Lower leg skin (tissue), 4 donors: ENCODE measurements at regions not wholly inside any gene's neighbourhood (a gene's known extent, or its start where the extent isn't known, plus 50 kb on each side); places are given as distances from the start of the nearest gene placed in this dataset.

ENCODE experiments used
- DNase-seq, 2 donors: peaks; one replicate each; pipeline ENCODE4 v3.0.0-alpha.2; 2019; ENCODE audit warnings: low spot score in 2 of 2
- H3K4me3 ChIP-seq: fragments of 200-600 bp; sonication (generic); 2 replicates; pipeline ENCODE4 v1.5.1; 2017; ENCODE audit warnings: mild to moderate bottlenecking, low read depth; ENCODE audit not compliant: poor library complexity, severe bottlenecking
- POLR2A ChIP-seq, 2 donors: fragments of 450-650 bp; IDR thresholded peaks; one replicate each; pipeline ENCODE4 v1.6.1; 2016 to 2017; ENCODE audit warnings: antibody characterized with exemption in 2 of 2, mild to moderate bottlenecking in 1 of 2, moderate library complexity in 1 of 2
- WGBS, 2 donors: methylation state at CpG; one replicate each; pipeline ENCODE4 v1.1.5; 2018; 5-methylcytosine and 5-hydroxymethylcytosine counted together
- intact Hi-C: fragments of 100-400 bp; cut with DNase I; formaldehyde crosslinking; loops from one replicate; pipeline ENCODE4 v1.15.0; 2023; ENCODE audit warnings: low total_unique reads
- TF ChIP-seq, protein P1 (sequence below), 3 donors: fragments of 450-650 bp; IDR thresholded peaks; one replicate each; pipeline ENCODE4 v1.5.1; 2016; ENCODE audit warnings: antibody characterized with exemption in 3 of 3, mild to moderate bottlenecking in 3 of 3, moderate library complexity in 2 of 3

DNA sequence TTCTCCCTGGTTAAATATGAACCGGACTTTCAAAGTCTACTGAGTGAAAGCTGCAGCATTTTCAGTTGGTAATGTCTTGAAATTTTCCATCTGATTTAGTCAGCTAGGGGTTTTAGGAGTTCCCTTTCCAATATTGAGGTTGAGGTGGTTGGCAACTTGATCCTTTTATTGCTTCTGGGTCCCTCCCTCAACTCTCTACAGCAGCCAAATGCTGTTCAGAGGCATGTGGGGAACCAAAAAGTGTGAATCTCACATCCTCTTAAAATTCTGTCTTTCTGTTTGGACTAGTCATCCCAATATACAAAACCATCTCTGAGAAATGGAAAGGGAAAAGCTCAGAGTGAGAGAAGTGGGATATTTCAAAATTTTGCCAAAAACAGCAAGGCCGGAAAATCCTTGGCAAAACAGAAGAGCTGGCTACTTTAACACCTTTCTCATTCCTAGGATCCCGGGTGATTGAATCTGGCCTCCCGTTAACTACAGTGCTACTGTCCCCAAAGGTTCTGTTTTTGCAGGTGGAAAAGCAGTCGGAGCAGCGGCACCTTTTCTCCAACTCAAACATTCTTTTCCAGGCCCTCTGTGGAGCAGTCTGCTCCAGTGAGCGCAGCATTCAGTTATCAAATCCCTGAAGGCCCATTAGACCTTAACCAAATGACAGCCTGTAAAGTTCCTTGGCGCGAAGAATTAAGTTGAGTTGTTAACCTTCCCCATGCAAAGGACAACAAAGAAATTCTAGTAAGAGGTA, 345.9 kb upstream of the NUDT12 start:
- TF ChIP-seq, protein P1, sequence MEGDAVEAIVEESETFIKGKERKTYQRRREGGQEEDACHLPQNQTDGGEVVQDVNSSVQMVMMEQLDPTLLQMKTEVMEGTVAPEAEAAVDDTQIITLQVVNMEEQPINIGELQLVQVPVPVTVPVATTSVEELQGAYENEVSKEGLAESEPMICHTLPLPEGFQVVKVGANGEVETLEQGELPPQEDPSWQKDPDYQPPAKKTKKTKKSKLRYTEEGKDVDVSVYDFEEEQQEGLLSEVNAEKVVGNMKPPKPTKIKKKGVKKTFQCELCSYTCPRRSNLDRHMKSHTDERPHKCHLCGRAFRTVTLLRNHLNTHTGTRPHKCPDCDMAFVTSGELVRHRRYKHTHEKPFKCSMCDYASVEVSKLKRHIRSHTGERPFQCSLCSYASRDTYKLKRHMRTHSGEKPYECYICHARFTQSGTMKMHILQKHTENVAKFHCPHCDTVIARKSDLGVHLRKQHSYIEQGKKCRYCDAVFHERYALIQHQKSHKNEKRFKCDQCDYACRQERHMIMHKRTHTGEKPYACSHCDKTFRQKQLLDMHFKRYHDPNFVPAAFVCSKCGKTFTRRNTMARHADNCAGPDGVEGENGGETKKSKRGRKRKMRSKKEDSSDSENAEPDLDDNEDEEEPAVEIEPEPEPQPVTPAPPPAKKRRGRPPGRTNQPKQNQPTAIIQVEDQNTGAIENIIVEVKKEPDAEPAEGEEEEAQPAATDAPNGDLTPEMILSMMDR (IDR thresholded peaks at IDR 0.05), result no peak
- TF ChIP-seq POLR2A (IDR thresholded peaks at IDR 0.05), result no peak
- no peak for DNase-seq
- 70 to 74% methylated on average over 9 of the region's 9 CpGs for WGBS, 2 donors
- intact Hi-C loops, result no loop called here
- H3K4me3 ChIP-seq, result no peak overlapping the region

DNA sequence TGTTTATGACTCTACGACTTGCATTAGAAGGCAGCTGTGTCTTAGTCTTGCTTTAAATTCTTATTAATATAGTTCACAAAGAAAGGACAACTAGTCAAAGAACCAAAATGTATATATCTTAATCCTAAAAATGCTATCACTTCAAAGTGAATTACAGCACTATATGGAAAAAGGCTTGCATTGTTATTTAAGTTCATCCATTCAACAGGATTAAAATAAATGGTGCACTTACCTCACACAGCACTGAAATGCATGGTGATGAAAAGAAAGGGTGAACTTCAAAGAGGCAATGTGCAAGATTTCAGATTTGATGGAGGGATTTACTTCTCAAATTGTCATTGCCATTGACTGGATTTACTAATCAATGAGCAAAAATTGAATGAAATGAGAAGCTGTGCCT, 344.4 kb upstream of the NUDT12 start:
- DNase-seq, result no peak
- H3K4me3 ChIP-seq, result no peak overlapping the region
- TF ChIP-seq, protein P1 (IDR thresholded peaks at IDR 0.05), result no peak
- TF ChIP-seq POLR2A (IDR thresholded peaks at IDR 0.05), result no peak
- 0% methylated on average over 1 of the region's 1 CpG for WGBS, 2 donors
- intact Hi-C loops, result no loop called here

DNA sequence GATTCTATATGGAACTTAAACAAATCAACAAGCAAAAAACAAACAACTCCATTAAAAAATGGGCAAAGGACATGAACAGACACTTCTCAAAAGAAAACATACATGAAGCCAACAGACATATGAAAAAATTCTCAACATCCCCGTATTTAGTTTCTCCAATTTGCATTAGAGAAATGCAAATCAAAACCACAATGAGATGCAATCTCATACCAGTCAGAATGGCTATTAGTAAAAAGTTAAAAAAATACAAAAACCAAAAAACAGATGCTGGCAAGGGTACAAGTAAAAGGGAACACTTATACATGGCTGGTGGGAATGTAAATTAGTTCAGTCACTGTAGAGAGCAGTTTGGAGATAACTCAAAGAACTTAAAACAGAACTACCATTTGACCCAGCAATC, 342.1 kb upstream of the NUDT12 start:
- 84% methylated on average over 1 of the region's 1 CpG for WGBS, 2 donors
- DNase-seq, result no peak
- H3K4me3 ChIP-seq, result no peak overlapping the region
- TF ChIP-seq, protein P1 (IDR thresholded peaks at IDR 0.05), result no peak
- TF ChIP-seq POLR2A (IDR thresholded peaks at IDR 0.05), result no peak
- intact Hi-C loops, result no loop called here

DNA sequence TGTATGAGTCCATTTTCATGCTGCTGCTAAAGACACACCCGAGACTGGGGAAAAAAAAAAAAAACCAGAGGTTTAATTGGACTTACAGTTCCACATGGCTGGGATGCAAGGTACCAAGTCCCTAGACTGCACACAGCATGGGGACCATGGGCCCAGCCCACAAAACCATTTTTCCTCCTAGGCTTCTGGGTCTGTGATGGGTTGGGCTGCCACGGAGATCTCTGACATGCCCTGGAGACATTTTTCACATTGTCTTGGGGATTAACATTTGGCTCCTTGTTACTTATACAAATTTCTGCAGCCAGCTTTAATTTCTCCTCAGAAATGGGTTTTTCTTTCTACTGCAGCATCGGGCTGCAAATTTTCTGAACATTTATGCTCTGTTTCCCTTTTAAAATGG, 340.3 kb upstream of the NUDT12 start:
- TF ChIP-seq, protein P1 (IDR thresholded peaks at IDR 0.05), result no peak
- TF ChIP-seq POLR2A (IDR thresholded peaks at IDR 0.05), result no peak
- WGBS, 2 donors, result 71 to 74% methylated on average over 3 of the region's 3 CpGs
- intact Hi-C loops, result no loop called here
- no peak for DNase-seq
- H3K4me3 ChIP-seq, result no peak overlapping the region

DNA sequence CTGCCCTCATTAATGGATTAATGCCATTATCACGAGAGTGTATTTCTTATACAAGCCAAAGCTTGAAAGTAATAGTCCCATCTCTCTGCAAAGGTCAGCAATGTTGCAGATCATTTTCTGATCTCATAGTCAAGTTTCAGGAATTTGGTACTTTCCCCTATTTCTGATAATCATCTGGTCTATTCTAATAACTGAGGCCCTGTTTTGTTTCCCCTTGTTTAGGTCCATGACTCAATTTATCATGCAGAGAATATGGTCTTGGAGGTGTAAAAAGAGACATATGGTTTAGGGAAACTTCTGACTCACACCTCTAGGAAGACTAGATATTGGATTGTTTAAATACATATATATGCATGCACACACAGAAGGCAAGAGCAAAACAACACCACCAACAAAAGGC, 339.3 kb upstream of the NUDT12 start:
- intact Hi-C loops, result no loop called here
- H3K4me3 ChIP-seq, result no peak overlapping the region
- no peak for DNase-seq
- TF ChIP-seq, protein P1 (IDR thresholded peaks at IDR 0.05), result no peak
- TF ChIP-seq POLR2A (IDR thresholded peaks at IDR 0.05), result no peak
- WGBS, 2 donors, result 35 to 56% methylated on average over 1 of the region's 1 CpG

DNA sequence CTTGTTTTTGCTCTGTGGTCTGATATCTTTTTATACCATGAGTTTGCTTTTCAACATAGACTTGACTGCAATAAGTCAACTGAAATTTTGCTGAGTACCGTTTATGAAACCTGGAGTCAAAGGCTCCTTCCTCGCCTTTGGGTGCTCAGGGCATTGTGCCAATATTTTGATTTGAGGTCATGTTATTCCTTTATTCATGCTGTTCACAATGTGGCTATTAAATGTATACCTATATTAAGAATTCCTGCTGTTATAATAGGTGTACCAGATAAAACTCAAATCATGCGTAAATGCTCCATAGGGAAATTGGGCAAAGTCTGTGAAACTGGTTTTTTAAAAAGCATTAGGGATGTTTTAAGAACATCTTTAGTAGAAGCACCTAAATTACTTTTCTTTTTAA, 334.0 kb upstream of the NUDT12 start:
- no peak for TF ChIP-seq POLR2A (IDR thresholded peaks at IDR 0.05)
- TF ChIP-seq, protein P1 (IDR thresholded peaks at IDR 0.05), result no peak
- intact Hi-C loops, result no loop called here
- WGBS, 2 donors, result 66 to 69% methylated on average over 3 of the region's 3 CpGs
- DNase-seq, result no peak
- no peak overlapping the region for H3K4me3 ChIP-seq
